Transverse colon (tissue), 4 donors: ENCODE measurements at regions not wholly inside any gene's neighbourhood (a gene's known extent, or its start where the extent isn't known, plus 50 kb on each side); places are given as distances from the start of the nearest gene placed in this dataset.

Experiments
- DNase-seq: peaks from one replicate; pipeline ENCODE4 v3.0.0-alpha.2; 2019
- H3K27ac ChIP-seq, 4 donors: fragments of 200-600 bp; sonication (generic); 2 replicates each; pipeline ENCODE4 v1.5.1; 2016 to 2018; ENCODE audit warnings: inconsistent platforms in 4 of 4
- H3K27me3 ChIP-seq: fragments of 200-600 bp; sonication (generic); 2 replicates; pipeline ENCODE4 v1.5.1; 2017; ENCODE audit warnings: inconsistent platforms
- H3K36me3 ChIP-seq, 4 donors: fragments of 200-600 bp; sonication (generic); 2 replicates each; pipeline ENCODE4 v1.5.1; 2017 to 2019; ENCODE audit warnings: inconsistent platforms in 4 of 4
- H3K4me1 ChIP-seq, 4 donors: fragments of 200-600 bp; sonication (generic); 2 replicates each; pipeline ENCODE4 v1.5.1; 2017 to 2020; ENCODE audit warnings: inconsistent platforms in 4 of 4
- H3K4me3 ChIP-seq, 4 donors: fragments of 200-600 bp; sonication (generic); 1 replicate in 1 of 4; 2 replicates in 3 of 4; pipeline versions ENCODE4 v1.5.1 to v1.6.1; 2017 to 2019; ENCODE audit warnings: inconsistent platforms in 4 of 4
- H3K9me3 ChIP-seq, 2 donors: fragments of 200-600 bp; sonication (generic); 2 replicates each; pipeline ENCODE4 v1.5.1; 2017 to 2019; ENCODE audit warnings: inconsistent platforms in 2 of 2
- EP300 ChIP-seq: sonication (generic); formaldehyde crosslinking; IDR thresholded peaks from one replicate; pipeline ENCODE4 v1.6.1; 2017; ENCODE audit warnings: antibody characterized with exemption, low read depth
- POLR2A ChIP-seq: fragments of 450-650 bp; IDR thresholded peaks from one replicate; pipeline ENCODE4 v1.6.1; 2016; ENCODE audit warnings: antibody characterized with exemption, mild to moderate bottlenecking, moderate library complexity
- POLR2AphosphoS5 ChIP-seq, 3 donors: sonication (generic); formaldehyde crosslinking; IDR thresholded peaks; one replicate each; pipeline ENCODE4 v1.6.1; 2016; ENCODE audit warnings: antibody characterized with exemption in 3 of 3
- WGBS, 2 donors: methylation state at CpG; one replicate each; pipeline ENCODE4 v1.1.5; 2018; ENCODE audit warnings: low coverage in 1 of 2; 5-methylcytosine and 5-hydroxymethylcytosine counted together
- in situ Hi-C, 4 donors: fragments of 200-750 bp; cut with MboI; loops; one replicate each; pipeline versions ENCODE4 v1.15.0 to v1.15.1; 2017; ENCODE audit warnings: low sequenced_read_pairs in 3 of 4, low pct_ligation_motif_present in 1 of 4, low pct_unique_long_range_greater_than_20kb in 1 of 4
- intact Hi-C: fragments of 100-400 bp; cut with DNase I; formaldehyde crosslinking; loops from one replicate; pipeline ENCODE4 v1.15.1; 2023; ENCODE audit warnings: low total_unique reads
- TF ChIP-seq, protein P1 (sequence below), 5 experiments: fragments of 200-600 bp in 3 of 5; fragments of 450-650 bp in 2 of 5; sonication (generic) in 3 of 5; IDR thresholded peaks; 1 replicate in 2 of 5; 2 replicates in 3 of 5; pipeline ENCODE4 v1.5.1; 2016 to 2017; ENCODE audit warnings: antibody characterized with exemption in 5 of 5, inconsistent platforms in 3 of 5, mild to moderate bottlenecking in 2 of 5, moderate library complexity in 1 of 5

DNA sequence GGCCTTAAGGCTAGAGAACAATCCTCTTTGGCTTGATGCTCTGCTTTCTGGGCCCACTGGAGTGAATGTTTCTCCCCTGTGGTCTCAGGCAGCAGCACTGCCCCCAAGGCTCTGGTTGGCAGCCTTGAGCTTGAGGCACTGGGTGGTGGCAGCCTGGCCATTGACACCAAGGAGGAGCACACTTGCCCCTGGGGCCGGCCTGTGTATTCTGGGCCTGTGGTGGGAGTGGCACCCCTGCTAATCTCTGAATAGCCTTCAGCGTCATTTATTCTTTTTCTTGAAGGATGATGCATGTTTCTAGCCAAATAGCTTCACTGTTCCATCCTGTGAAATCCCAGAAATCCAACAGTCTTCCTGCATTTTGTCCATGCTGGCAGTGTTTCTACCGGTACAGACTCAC lies 191.4 kb downstream of the OLFM4 start:
- Histone ChIP-seq H3K4me1 (no peaks in the 10 kb centered on the region), H3K36me3 (no peaks in the 10 kb centered on the region), H3K27me3 (no peaks in the 10 kb centered on the region), H3K27ac (no peak overlapping the region), H3K4me3 (no peak overlapping the region), H3K9me3 (no peaks in the 10 kb centered on the region)
- WGBS, 2 donors = 83 to 84% methylated on average over 1 to 3 of the region's 3 CpGs
- intact Hi-C loops (no loop called here), in situ Hi-C loops (no loop called here)
- no peak for DNase-seq
- TF ChIP-seq POLR2AphosphoS5 (IDR thresholded peaks at IDR 0.05) (no peak), EP300 (no peak), POLR2A (no peak)
- TF ChIP-seq, protein P1, sequence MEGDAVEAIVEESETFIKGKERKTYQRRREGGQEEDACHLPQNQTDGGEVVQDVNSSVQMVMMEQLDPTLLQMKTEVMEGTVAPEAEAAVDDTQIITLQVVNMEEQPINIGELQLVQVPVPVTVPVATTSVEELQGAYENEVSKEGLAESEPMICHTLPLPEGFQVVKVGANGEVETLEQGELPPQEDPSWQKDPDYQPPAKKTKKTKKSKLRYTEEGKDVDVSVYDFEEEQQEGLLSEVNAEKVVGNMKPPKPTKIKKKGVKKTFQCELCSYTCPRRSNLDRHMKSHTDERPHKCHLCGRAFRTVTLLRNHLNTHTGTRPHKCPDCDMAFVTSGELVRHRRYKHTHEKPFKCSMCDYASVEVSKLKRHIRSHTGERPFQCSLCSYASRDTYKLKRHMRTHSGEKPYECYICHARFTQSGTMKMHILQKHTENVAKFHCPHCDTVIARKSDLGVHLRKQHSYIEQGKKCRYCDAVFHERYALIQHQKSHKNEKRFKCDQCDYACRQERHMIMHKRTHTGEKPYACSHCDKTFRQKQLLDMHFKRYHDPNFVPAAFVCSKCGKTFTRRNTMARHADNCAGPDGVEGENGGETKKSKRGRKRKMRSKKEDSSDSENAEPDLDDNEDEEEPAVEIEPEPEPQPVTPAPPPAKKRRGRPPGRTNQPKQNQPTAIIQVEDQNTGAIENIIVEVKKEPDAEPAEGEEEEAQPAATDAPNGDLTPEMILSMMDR (IDR thresholded peaks at IDR 0.05) = no peak

DNA sequence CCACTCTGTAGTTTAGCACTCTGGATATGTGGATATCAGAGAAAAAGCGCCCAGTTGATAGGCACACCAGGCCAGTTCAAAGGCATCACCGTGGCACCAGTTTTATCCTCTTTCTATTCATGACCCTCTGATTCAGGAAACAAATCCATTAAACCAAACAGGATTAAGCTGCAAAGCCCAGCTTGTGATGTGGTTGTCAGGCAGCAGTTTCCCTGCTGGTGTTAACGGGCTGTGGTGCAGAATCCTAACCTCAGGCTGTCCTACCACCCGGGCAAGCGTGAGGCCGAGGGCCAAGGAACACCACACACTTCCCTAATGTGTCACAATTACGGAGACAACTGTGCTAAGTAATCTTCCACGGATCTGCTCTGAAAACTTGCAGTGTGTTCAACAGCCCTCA lies 209.1 kb downstream of the OLFM4 start:
- intact Hi-C loops = no loop called here
- no peaks in the 10 kb centered on the region for H3K4me1 ChIP-seq
- H3K9me3 ChIP-seq = no peaks in the 10 kb centered on the region
- no peaks in the 10 kb centered on the region for H3K36me3 ChIP-seq
- DNase-seq = no peak
- H3K27me3 ChIP-seq = no peaks in the 10 kb centered on the region
- no peak overlapping the region for H3K27ac ChIP-seq
- WGBS, 2 donors = 51% methylated on average over 8 of the region's 8 CpGs; no CpG with 5 or more reads in 1 of the 2 donors
- no peak for TF ChIP-seq EP300
- TF ChIP-seq POLR2A = no peak
- TF ChIP-seq, protein P1 (IDR thresholded peaks at IDR 0.05) = no peak
- TF ChIP-seq POLR2AphosphoS5 (IDR thresholded peaks at IDR 0.05) = no peak
- in situ Hi-C loops = no loop called here
- no peak overlapping the region for H3K4me3 ChIP-seq

DNA sequence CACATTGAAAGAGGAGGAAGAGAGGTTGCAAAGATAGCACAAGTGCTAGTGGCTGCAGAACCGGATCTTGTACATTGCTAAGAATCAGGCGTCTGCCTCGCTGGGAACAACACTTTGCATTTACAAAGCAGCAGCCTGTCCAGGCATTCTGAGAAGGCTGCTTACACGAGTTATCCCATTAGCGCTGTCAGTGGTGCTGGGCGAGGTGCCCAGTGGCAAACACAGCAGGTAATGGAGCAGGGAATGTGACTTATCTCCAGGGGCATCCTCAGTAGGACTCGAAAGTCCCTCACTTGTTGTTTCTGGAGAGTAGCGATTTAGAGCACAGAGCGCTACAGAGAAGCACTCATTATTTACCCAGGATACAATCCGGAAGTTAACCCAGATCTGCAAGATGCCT lies 209.6 kb downstream of the OLFM4 start:
- no peak for TF ChIP-seq POLR2A
- TF ChIP-seq EP300 = no peak
- TF ChIP-seq, protein P1 (IDR thresholded peaks at IDR 0.05) = no peak
- no peak overlapping the region for H3K27ac ChIP-seq
- in situ Hi-C loops (no loop called here), intact Hi-C loops (no loop called here)
- H3K4me3 ChIP-seq = no peak overlapping the region
- no peak for DNase-seq
- H3K27me3 ChIP-seq = no peaks in the 10 kb centered on the region
- no peaks in the 10 kb centered on the region for H3K9me3 ChIP-seq
- H3K4me1 ChIP-seq = no peaks in the 10 kb centered on the region
- no peaks in the 10 kb centered on the region for H3K36me3 ChIP-seq
- 36 to 41% methylated on average over 3 to 10 of the region's 10 CpGs for WGBS, 2 donors

DNA sequence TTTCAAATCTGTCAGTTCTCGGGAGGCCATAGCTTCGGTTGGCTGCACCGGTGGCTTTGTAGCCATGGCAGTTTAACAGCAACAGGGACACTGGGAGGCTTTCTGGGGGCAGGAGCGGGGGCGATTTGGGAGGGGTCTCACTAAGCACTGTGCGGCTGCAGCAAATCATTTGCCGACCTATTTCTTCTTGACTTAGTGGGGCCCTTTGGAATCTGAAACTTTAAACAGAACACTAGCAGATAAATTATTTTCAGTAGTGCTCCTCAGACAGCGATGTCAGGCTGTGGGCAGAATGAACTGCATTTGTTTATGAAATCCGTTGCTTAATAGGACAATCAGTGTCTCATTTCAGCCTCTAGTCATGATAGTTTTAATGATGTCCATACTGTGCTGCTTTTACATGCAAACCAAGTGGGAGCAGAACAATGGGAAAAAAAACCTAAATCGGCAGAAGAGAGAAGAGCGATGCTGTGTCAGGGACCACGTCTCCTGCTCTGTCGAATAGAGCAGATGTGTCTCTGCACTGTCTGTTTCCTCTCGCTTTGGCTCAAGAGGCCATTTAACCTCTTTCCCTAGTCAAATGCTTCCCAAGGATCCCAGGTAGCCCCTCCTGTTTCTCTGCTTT lies 211.9 kb downstream of the OLFM4 start:
- no peak for TF ChIP-seq POLR2AphosphoS5 (IDR thresholded peaks at IDR 0.05)
- TF ChIP-seq EP300 = no peak
- TF ChIP-seq, protein P1 (IDR thresholded peaks at IDR 0.05) = no peak
- no peak for TF ChIP-seq POLR2A
- 48 to 61% methylated on average over 6 to 14 of the region's 14 CpGs for WGBS, 2 donors
- Histone ChIP-seq H3K27me3 (no peaks in the 10 kb centered on the region), H3K4me1 (no peaks in the 10 kb centered on the region), H3K9me3 (no peaks in the 10 kb centered on the region), H3K27ac (no peak overlapping the region), H3K36me3 (no peaks in the 10 kb centered on the region), H3K4me3 (no peak overlapping the region)
- DNase-seq = no peak
- intact Hi-C loops (no loop called here), in situ Hi-C loops (no loop called here)
